Common myeloid progenitor, CD34-positive (primary cell): ENCODE measurements at regions not wholly inside any gene's neighbourhood (a gene's known extent, or its start where the extent isn't known, plus 50 kb on each side); places are given as distances from the start of the nearest gene placed in this dataset.

Source experiments
- CTCF ChIA-PET: fragments of 350-600 bp; sonication (Branson Sonifier 250); formaldehyde crosslinking; loops from one replicate; lab custom pipeline; 2021; ENCODE audit warnings: antibody characterized with exemption; lab: Charles Lee
- POLR2A ChIA-PET: fragments of 350-600 bp; sonication (Branson Sonifier 250); formaldehyde crosslinking; loops from one replicate; lab custom pipeline; 2021; ENCODE audit warnings: antibody characterized with exemption; lab: Charles Lee
- DNase-seq, 3 donors: peaks; one replicate each; pipeline versions ENCODE4 v3.0.0 to v3.0.0-alpha.2; 2013
- H3K27ac ChIP-seq, 2 experiments: 1 replicate in 1 of 2; 2 replicates in 1 of 2; pipeline ENCODE4 v1.7.0; 2013; ENCODE audit warnings: inconsistent platforms in 2 of 2, low read length in 2 of 2, mild to moderate bottlenecking in 2 of 2, low read depth in 1 of 2, moderate library complexity in 1 of 2; ENCODE audit not compliant: severe bottlenecking in 2 of 2, insufficient read depth in 1 of 2, poor library complexity in 1 of 2
- H3K27me3 ChIP-seq, 5 experiments: replicated peaks in 2 of 5; 1 replicate in 3 of 5; 2 replicates in 2 of 5; pipeline versions ENCODE4 v1.6.1 to v1.7.0; 2013; ENCODE audit warnings: low read length in 4 of 5, mild to moderate bottlenecking in 2 of 5, moderate library complexity in 2 of 5, inconsistent platforms in 1 of 5; ENCODE audit not compliant: insufficient read depth in 5 of 5, control insufficient read depth in 4 of 5
- H3K36me3 ChIP-seq, 4 experiments: 1 replicate in 2 of 4; 2 replicates in 2 of 4; pipeline versions ENCODE4 v1.6.1 to v1.7.0; 2013; ENCODE audit warnings: low read length in 3 of 4, control low read depth in 1 of 4, mild to moderate bottlenecking in 1 of 4; ENCODE audit not compliant: control insufficient read depth in 4 of 4, insufficient read depth in 4 of 4
- H3K4me1 ChIP-seq, 4 experiments: 1 replicate in 3 of 4; 2 replicates in 1 of 4; pipeline versions ENCODE4 v1.6.1 to v1.7.1; 2013; ENCODE audit warnings: low read length in 3 of 4, mild to moderate bottlenecking in 3 of 4, control low read depth in 1 of 4, inconsistent platforms in 1 of 4, moderate library complexity in 1 of 4; ENCODE audit not compliant: control insufficient read depth in 4 of 4, insufficient read depth in 4 of 4; ENCODE audit errors: control extremely low read depth in 1 of 4
- H3K4me3 ChIP-seq, 7 experiments: 1 replicate in 4 of 7; 2 replicates in 3 of 7; pipeline versions ENCODE4 v1.5.1 to v1.7.0; 2013; ENCODE audit warnings: mild to moderate bottlenecking in 7 of 7, low read length in 6 of 7, moderate library complexity in 6 of 7, inconsistent platforms in 2 of 7, low read depth in 2 of 7, control low read depth in 1 of 7; ENCODE audit not compliant: insufficient read depth in 4 of 7, control insufficient read depth in 1 of 7; ENCODE audit errors: extremely low read depth in 1 of 7
- H3K9me3 ChIP-seq, 5 experiments: 1 replicate in 4 of 5; 2 replicates in 1 of 5; pipeline versions ENCODE4 v1.6.1 to v1.7.1; 2013; ENCODE audit warnings: low read length in 4 of 5, mild to moderate bottlenecking in 2 of 5, inconsistent platforms in 1 of 5, low read depth in 1 of 5, moderate library complexity in 1 of 5; ENCODE audit not compliant: control insufficient read depth in 4 of 5, insufficient read depth in 2 of 5; ENCODE audit errors: control extremely low read depth in 1 of 5
- WGBS: methylation state at CpG from one replicate; pipeline ENCODE4 v1.1.5; 2013; ENCODE audit not compliant: insufficient coverage; 5-methylcytosine and 5-hydroxymethylcytosine counted together

DNA sequence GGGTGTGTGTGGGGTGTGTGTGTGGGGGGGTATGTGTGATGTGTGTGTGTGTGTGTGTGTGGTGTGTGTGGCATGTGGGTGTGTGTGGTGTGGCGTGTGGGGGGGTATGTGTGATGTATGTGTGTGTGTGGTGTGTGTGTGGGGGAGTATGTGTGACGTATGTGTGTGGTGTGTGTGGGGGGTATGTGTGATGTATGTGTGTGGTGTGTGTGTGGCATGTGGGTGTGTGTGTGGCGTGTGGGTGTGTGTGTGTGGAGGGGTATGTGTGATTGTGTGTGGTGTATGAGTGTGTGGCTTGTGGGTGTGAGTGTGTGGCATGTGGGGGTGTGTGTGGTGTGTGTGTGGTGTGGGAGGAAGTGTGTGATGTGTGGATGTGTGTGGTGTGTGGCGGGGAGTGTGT, 442.3 kb downstream of the PREX1 start:
- no peaks in the 10 kb centered on the region for H3K4me1 ChIP-seq
- no peaks in the 10 kb centered on the region for H3K9me3 ChIP-seq
- POLR2A ChIA-PET: no interaction called here
- no peak for DNase-seq
- H3K4me3 ChIP-seq: no peak overlapping the region
- CTCF ChIA-PET: no interaction called here
- H3K27ac ChIP-seq: no peak overlapping the region
- peaks cover 0 to 10% (median 1%) of the 10 kb centered on the region in 5 experiments for H3K27me3 ChIP-seq
- no CpG with 5 or more reads among the region's 4 CpGs for WGBS
- no peaks in the 10 kb centered on the region for H3K36me3 ChIP-seq

DNA sequence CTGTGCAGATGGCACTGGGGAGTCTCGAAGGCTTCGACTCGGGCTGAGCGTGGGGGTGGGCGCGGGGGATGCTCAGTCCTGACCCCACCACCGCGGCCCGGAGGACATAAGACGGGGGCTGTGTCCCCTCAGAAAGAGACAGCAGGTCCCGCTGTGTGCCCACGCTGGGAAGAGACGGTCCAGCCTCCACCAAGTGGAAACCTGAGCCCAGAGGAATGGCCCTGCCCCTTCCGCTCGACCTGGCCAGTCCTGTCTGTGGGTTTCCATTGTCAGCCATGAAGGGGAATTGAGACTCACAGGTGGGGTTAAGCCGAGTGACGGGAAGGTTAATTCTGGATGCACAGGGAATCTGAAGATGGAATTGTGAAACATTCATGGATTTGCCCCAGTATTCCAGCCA, 442.7 kb downstream of the PREX1 start:
- Histone ChIP-seq H3K27me3 (peaks cover 0 to 10% (median 3%) of the 10 kb centered on the region in 5 experiments), H3K36me3 (no peaks in the 10 kb centered on the region), H3K4me1 (no peaks in the 10 kb centered on the region), H3K27ac (no peak overlapping the region), H3K9me3 (no peaks in the 10 kb centered on the region), H3K4me3 (no peak overlapping the region)
- ChIA-PET CTCF (no interaction called here), POLR2A (no interaction called here)
- WGBS: 87% methylated on average over 16 of the region's 17 CpGs
- DNase-seq: no peak

DNA sequence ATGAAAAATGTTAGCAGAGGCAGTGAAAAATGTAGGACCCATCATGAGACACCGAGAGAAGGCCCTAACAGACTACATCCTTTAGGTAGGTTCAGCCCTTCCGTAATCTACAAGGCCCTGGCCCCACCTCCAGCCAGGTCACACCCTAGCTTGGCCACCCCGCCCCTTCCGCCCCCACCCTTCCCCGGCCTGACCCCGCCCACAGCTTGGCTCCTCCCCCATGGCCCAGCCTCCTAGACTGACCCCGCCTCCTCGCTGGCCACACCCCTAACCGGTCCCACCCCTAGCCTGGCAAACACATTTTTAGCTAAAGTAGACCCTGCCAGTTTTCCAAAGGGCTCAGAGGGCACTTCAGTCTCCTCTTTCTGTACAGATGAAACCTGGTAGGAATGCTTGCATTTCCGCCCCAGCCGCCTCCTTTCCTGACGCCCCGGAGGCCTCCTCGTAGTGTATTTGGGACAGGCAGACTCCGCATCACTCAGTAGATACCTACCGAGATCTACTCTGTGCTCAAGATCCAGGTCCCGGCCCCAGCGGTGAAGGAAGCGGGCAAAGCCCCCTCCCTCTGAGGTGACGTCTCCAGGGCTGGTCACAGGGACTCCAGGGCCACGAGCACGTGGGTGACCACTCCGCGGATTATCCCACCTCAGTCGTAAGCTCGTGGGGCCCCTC, 443.5 kb downstream of the PREX1 start:
- WGBS: 82% methylated on average over 19 of the region's 26 CpGs
- DNase-seq: no peak
- H3K27me3 ChIP-seq: peaks cover 0 to 10% (median 3%) of the 10 kb centered on the region in 5 experiments

DNA sequence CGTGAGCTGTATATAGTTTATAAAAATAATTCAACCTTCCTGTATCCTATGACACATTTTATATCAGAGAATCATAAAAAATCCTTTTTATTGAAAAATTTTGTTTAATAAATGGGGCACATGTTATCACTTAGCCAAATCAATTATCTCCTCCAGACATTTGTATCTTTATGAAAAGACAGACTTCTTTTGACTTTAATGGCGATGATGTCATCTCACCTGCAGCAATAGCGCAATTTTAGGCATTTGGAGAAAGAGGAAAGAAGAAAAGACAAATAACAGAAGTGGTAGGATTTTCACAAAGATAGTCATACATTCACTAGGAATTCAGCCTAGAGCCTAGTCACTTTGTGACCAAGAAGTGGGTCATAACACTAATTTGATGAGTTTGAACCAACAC, 444.5 kb downstream of the PREX1 start:
- no peak for DNase-seq
- Histone ChIP-seq H3K4me3 (no peak overlapping the region), H3K36me3 (no peaks in the 10 kb centered on the region), H3K27ac (no peak overlapping the region), H3K9me3 (no peaks in the 10 kb centered on the region), H3K27me3 (peaks cover 0 to 10% (median 3%) of the 10 kb centered on the region in 5 experiments), H3K4me1 (no peaks in the 10 kb centered on the region)
- ChIA-PET CTCF (no interaction called here), POLR2A (no interaction called here)
- WGBS: no CpG with 5 or more reads among the region's 3 CpGs

More for the DNA sequence above, 443.5 kb downstream of the PREX1 start:
- Histone ChIP-seq H3K9me3 (no peaks in the 10 kb centered on the region), H3K4me3 (no peak overlapping the region), H3K36me3 (no peaks in the 10 kb centered on the region), H3K4me1 (no peaks in the 10 kb centered on the region), H3K27ac (no peak overlapping the region)
- CTCF ChIA-PET: no interaction called here
- POLR2A ChIA-PET: no interaction called here

DNA sequence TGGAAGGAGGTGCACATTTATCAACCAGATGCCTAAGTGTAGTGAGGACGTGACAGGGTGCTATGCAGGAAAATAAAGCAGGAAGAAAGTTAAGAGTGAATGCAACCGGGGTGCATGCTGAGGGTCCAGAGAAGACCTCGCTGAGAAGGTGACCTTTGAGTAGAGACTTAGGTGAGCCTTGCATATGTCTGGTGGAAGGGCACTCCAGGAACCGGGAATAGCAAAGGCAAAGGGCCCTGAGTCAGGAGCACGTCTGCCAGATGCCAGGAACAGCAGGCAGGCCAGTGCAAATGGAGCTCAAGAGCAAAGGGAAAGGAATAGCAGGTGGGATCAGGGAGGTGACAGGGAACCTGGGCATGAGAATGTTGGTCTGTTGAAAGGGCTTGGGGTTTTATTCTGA, 445.5 kb downstream of the PREX1 start:
- H3K27me3 ChIP-seq: peaks cover 0 to 12% (median 9%) of the 10 kb centered on the region in 5 experiments
- H3K4me3 ChIP-seq: no peak overlapping the region
- no peak for DNase-seq
- no peaks in the 10 kb centered on the region for H3K9me3 ChIP-seq
- no peaks in the 10 kb centered on the region for H3K4me1 ChIP-seq
- WGBS: 87% methylated on average over 5 of the region's 5 CpGs
- H3K27ac ChIP-seq: no peak overlapping the region
- POLR2A ChIA-PET: no interaction called here
- CTCF ChIA-PET: no interaction called here
- no peaks in the 10 kb centered on the region for H3K36me3 ChIP-seq

DNA sequence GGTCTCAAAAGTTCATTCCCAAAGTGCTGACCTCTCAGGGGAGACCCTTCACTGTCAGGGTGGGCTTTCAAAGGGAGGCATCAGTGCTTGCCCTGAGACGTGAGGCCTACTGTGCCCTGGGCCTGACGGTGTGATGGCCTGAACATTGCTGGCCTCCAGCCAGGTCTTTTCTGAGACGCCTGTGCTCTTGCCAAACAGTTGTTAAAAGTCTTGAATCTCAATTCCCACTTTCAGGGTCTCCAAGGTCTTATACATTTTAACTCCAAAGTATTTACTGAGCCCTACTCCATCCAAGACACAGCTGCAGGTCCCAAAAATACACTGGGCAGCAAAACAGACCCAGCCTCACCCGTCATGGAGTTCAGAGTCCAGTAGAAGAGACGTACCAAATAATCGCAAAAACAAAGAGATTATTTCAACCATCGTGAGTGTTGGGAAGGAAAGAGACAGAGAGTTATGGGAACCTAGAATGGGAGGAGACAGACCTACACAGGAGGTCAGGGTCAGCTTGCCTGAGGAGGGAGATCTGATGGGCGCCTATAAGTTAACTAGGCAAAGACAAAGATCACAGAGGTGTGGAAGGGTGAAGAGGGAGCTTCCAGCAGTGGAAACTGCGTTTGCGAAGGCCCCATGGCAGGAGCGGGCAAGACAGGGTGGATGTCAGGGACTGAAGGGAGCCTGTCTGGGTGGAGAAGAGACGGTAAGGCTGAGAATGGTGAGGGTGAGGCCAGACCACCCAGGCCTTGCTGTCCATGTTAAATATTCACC, 446.3 kb downstream of the PREX1 start:
- DNase-seq: no peak
- CTCF ChIA-PET: no interaction called here
- Histone ChIP-seq H3K27me3 (peaks cover 0 to 13% (median 9%) of the 10 kb centered on the region in 5 experiments), H3K27ac (no peak overlapping the region), H3K4me3 (no peak overlapping the region), H3K36me3 (no peaks in the 10 kb centered on the region), H3K4me1 (no peaks in the 10 kb centered on the region), H3K9me3 (no peaks in the 10 kb centered on the region)
- WGBS: 89% methylated on average over 9 of the region's 12 CpGs
- POLR2A ChIA-PET: no interaction called here

DNA sequence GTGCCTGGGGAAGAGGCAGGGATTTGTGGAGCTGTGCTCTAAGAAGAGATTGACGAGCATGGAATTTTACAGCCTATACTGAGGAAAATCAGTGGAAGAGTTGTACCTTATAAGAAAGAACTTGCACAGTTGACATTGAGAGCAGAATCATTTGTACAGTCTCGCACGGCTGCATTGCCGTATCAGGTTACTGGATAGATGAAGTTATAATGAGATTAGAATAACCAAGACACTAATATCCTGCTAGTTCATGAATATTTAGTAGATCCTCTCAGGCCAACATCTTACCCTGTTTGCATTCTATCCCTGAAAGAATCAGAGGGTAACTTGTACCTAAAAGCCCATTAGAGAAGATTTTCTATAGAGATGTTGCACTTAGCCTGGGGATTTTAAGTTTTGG, 447.1 kb downstream of the PREX1 start:
- Histone ChIP-seq H3K4me3 (no peak overlapping the region), H3K9me3 (no peaks in the 10 kb centered on the region), H3K4me1 (no peaks in the 10 kb centered on the region), H3K27ac (no peak overlapping the region), H3K36me3 (no peaks in the 10 kb centered on the region), H3K27me3 (peaks cover 0 to 16% (median 9%) of the 10 kb centered on the region in 5 experiments)
- ChIA-PET CTCF (interaction anchor here (1.2 kb wide), 1 partner anchor 25 kb away, joined by 3 read pairs; no protein-coding TSS in a partner anchor), POLR2A (no interaction called here)
- DNase-seq: no peak
- WGBS: 100% methylated on average over 1 of the region's 4 CpGs
